H9 (cell line): ENCODE measurements at regions not wholly inside any gene's neighbourhood (a gene's known extent, or its start where the extent isn't known, plus 50 kb on each side); places are given as distances from the start of the nearest gene placed in this dataset.
"Not testable (repeated sequence)": the region's sequence is repeated elsewhere in the genome, so short reads cannot be mapped to it uniquely, and the experiment has no call there.

Source experiments
- DNase-seq: peaks from one replicate; pipeline ENCODE4 v3.0.0-alpha.2; 2017
- H2AFZ ChIP-seq: one replicate; pipeline ENCODE4 v1.6.1; 2013; ENCODE audit warnings: mild to moderate bottlenecking, low read length, control low read depth, moderate library complexity
- H2AK5ac ChIP-seq: 2 replicates; pipeline ENCODE4 v1.6.1; 2013; ENCODE audit warnings: low read length, control low read depth, mixed read lengths; ENCODE audit not compliant: insufficient read length
- H2BK120ac ChIP-seq: one replicate; pipeline ENCODE4 v1.6.1; 2013; ENCODE audit warnings: low read depth, mild to moderate bottlenecking, low read length, control low read depth, inconsistent platforms; ENCODE audit not compliant: poor library complexity, severe bottlenecking
- H2BK12ac ChIP-seq: 2 replicates; pipeline ENCODE4 v1.6.1; 2013; ENCODE audit warnings: low read length, control low read depth, mixed read lengths, low read depth; ENCODE audit not compliant: insufficient read length
- H2BK15ac ChIP-seq: 2 replicates; pipeline ENCODE4 v1.6.1; 2013; ENCODE audit warnings: low read depth, low read length, control low read depth
- H2BK20ac ChIP-seq: one replicate; pipeline ENCODE4 v1.6.1; 2013; ENCODE audit warnings: low read depth, mild to moderate bottlenecking, low read length, control low read depth, inconsistent platforms; ENCODE audit not compliant: poor library complexity, severe bottlenecking
- H2BK5ac ChIP-seq: 2 replicates; pipeline ENCODE4 v1.6.1; 2013; ENCODE audit warnings: low read length, control low read depth, mixed read lengths; ENCODE audit not compliant: insufficient read length
- H3K14ac ChIP-seq: 2 replicates; pipeline ENCODE4 v1.6.1; 2013; ENCODE audit warnings: low read length, control low read depth; ENCODE audit not compliant: insufficient read depth
- H3K18ac ChIP-seq: 2 replicates; pipeline ENCODE4 v1.6.1; 2013; ENCODE audit warnings: low read depth, mild to moderate bottlenecking, mixed read lengths, low read length, control low read depth; ENCODE audit not compliant: insufficient read length
- H3K23ac ChIP-seq: 2 replicates; pipeline ENCODE4 v1.6.1; 2013; ENCODE audit warnings: low read length, control low read depth, mixed read lengths, low read depth; ENCODE audit not compliant: insufficient read length
- H3K23me2 ChIP-seq: 2 replicates; pipeline ENCODE4 v1.6.1; 2013; ENCODE audit warnings: low read depth, mild to moderate bottlenecking, mixed read lengths, low read length, control low read depth; ENCODE audit not compliant: insufficient read length, poor library complexity, severe bottlenecking
- H3K27ac ChIP-seq: 2 replicates; pipeline ENCODE4 v1.5.1; 2013; ENCODE audit warnings: low read length, control low read depth, mixed read lengths, low read depth; ENCODE audit not compliant: insufficient read length
- H3K27me3 ChIP-seq: 2 replicates; pipeline ENCODE4 v1.6.1; 2013; ENCODE audit warnings: low read length, control low read depth, inconsistent platforms; ENCODE audit not compliant: insufficient read depth
- H3K4ac ChIP-seq: 2 replicates; pipeline ENCODE4 v1.6.1; 2013; ENCODE audit warnings: low read depth, mild to moderate bottlenecking, control low read depth, inconsistent platforms, low read length, moderate library complexity
- H3K4me1 ChIP-seq: 2 replicates; pipeline ENCODE4 v1.6.1; 2013; ENCODE audit warnings: low read length, control low read depth, inconsistent platforms; ENCODE audit not compliant: insufficient read depth
- H3K4me2 ChIP-seq: 2 replicates; pipeline ENCODE4 v1.6.1; 2013; ENCODE audit warnings: low read length, control low read depth, mixed read lengths; ENCODE audit not compliant: insufficient read length, insufficient read depth
- H3K56ac ChIP-seq: 2 replicates; pipeline ENCODE4 v1.6.1; 2013; ENCODE audit warnings: low read depth, mild to moderate bottlenecking, mixed read lengths, low read length, control low read depth; ENCODE audit not compliant: insufficient read length
- H3K79me1 ChIP-seq: 2 replicates; pipeline ENCODE4 v1.6.1; 2013; ENCODE audit warnings: low read depth, mild to moderate bottlenecking, moderate library complexity, low read length, control low read depth, inconsistent platforms; ENCODE audit not compliant: insufficient read depth, poor library complexity, severe bottlenecking
- H3K79me2 ChIP-seq: 2 replicates; pipeline ENCODE4 v1.6.1; 2013; ENCODE audit warnings: low read length, control low read depth, inconsistent platforms; ENCODE audit not compliant: insufficient read depth
- H3K9ac ChIP-seq: 2 replicates; pipeline ENCODE4 v1.6.1; 2013; ENCODE audit warnings: low read length, control low read depth, mixed read lengths; ENCODE audit not compliant: insufficient read length; ENCODE audit errors: extremely low read depth
- H3K9me3 ChIP-seq: one replicate; pipeline ENCODE4 v1.6.1; 2013; ENCODE audit warnings: low read depth, low read length, inconsistent platforms; ENCODE audit not compliant: control insufficient read depth
- H3T11ph ChIP-seq: one replicate; pipeline ENCODE4 v1.6.1; 2013; ENCODE audit warnings: mild to moderate bottlenecking, low read length, control low read depth, inconsistent platforms
- H4K20me1 ChIP-seq: one replicate; pipeline ENCODE4 v1.6.1; 2013; ENCODE audit not compliant: control insufficient read depth, insufficient read length, insufficient read depth
- H4K5ac ChIP-seq: 2 replicates; pipeline ENCODE4 v1.6.1; 2013; ENCODE audit warnings: low read depth, mild to moderate bottlenecking, mixed read lengths, low read length, control low read depth; ENCODE audit not compliant: insufficient read length
- H4K8ac ChIP-seq: replicated peaks from 2 replicates; pipeline ENCODE4 v1.6.1; 2013; ENCODE audit warnings: low read length, control low read depth, mixed read lengths, low read depth; ENCODE audit not compliant: insufficient read length
- H4K91ac ChIP-seq: 2 replicates; pipeline ENCODE4 v1.6.1; 2013; ENCODE audit warnings: low read depth, mild to moderate bottlenecking, moderate library complexity, mixed read lengths, low read length, control low read depth; ENCODE audit not compliant: insufficient read length
- H3K27ac Mint-ChIP-seq, 3 experiments: 2 replicates in 2 of 3; 3 replicates in 1 of 3; pipeline ENCODE4 v1.8.0; 2020 to 2021; ENCODE audit warnings: mixed read lengths in 3 of 3, mild to moderate bottlenecking in 1 of 3, moderate library complexity in 1 of 3
- H3K27me3 Mint-ChIP-seq: 2 replicates; pipeline ENCODE4 v1.8.0; 2021; ENCODE audit warnings: low read depth, mild to moderate bottlenecking, moderate library complexity, mixed read lengths
- H3K36me3 Mint-ChIP-seq, 3 experiments: 2 replicates in 2 of 3; 3 replicates in 1 of 3; pipeline ENCODE4 v1.8.0; 2020 to 2021; ENCODE audit warnings: low read depth in 3 of 3, mixed read lengths in 3 of 3; ENCODE audit not compliant: insufficient read depth in 1 of 3
- H3K4me1 Mint-ChIP-seq, 2 experiments: 2 replicates each; pipeline ENCODE4 v1.8.0; 2020; ENCODE audit warnings: mixed read lengths in 2 of 2
- H3K4me3 Mint-ChIP-seq, 2 experiments: 2 replicates in 1 of 2; 3 replicates in 1 of 2; pipeline ENCODE4 v1.8.0; 2020 to 2021; ENCODE audit warnings: mild to moderate bottlenecking in 2 of 2, mixed read lengths in 2 of 2, moderate library complexity in 1 of 2
- H3K9me3 Mint-ChIP-seq, 2 experiments: 2 replicates in 1 of 2; 3 replicates in 1 of 2; pipeline ENCODE4 v1.8.0; 2020; ENCODE audit warnings: mild to moderate bottlenecking in 2 of 2, mixed read lengths in 2 of 2, moderate library complexity in 1 of 2
- CTCF ChIP-seq: fragments of 200-600 bp; sonication (generic); conservative IDR thresholded peaks from 3 replicates; pipeline ENCODE4 v1.8.0; 2021; ENCODE audit warnings: antibody characterized with exemption, mild to moderate bottlenecking
- WGBS: extraction: QIAGEN DNeasy Blood & Tissue Kit; methylation state at CpG from one replicate; pipeline ENCODE4 v1.1.7; 2013; ENCODE audit warnings: missing lambda C conversion rate, low lambda C conversion rate, mixed read lengths; ENCODE audit not compliant: insufficient read length; ENCODE audit errors: extremely low coverage; 5-methylcytosine and 5-hydroxymethylcytosine counted together

GRCh38 chr1:212515329-212515760, 82.6 kb downstream of the NENF start:
- no peak overlapping the region for H4K8ac ChIP-seq
- no peaks in the 10 kb centered on the region for H3K79me2 ChIP-seq
- peaks cover 22% of the 10 kb centered on the region for H3K27me3 Mint-ChIP-seq
- WGBS = no CpG with 5 or more reads among the region's 12 CpGs
- H3K4me2 ChIP-seq = peak overlapping the region; percentile 9
- H3K9me3 Mint-ChIP-seq = no peaks in the 10 kb centered on the region; a peak in 1 of 5 replicates
- peak; percentile 43 for DNase-seq
- no peak overlapping the region for H3K14ac ChIP-seq
- H3K18ac ChIP-seq = no peak overlapping the region
- H3K56ac ChIP-seq = no peak overlapping the region
- no peak overlapping the region for H2BK12ac ChIP-seq
- H3K23me2 ChIP-seq = no peaks in the 10 kb centered on the region
- no peaks in the 10 kb centered on the region for H3K79me1 ChIP-seq
- peaks cover 16 to 24% of the 10 kb centered on the region in 2 experiments for H3K4me1 Mint-ChIP-seq
- peak overlapping the region in 1 of 3 experiments; percentile 10; a peak in 1 of 7 replicates for H3K27ac Mint-ChIP-seq
- no peak overlapping the region for H2BK120ac ChIP-seq
- no peaks in the 10 kb centered on the region for H4K20me1 ChIP-seq
- no peak overlapping the region for H2BK15ac ChIP-seq
- H3K4ac ChIP-seq = no peak overlapping the region
- no peaks in the 10 kb centered on the region for H3K36me3 Mint-ChIP-seq
- no peak overlapping the region for H3K27ac ChIP-seq
- no peak overlapping the region for H3K9ac ChIP-seq
- no peak overlapping the region for H3K4me3 Mint-ChIP-seq
- H3K27me3 ChIP-seq = no peaks in the 10 kb centered on the region; the same call in 1 of the 2 replicates
- no peak overlapping the region for H4K5ac ChIP-seq
- no peak overlapping the region for H3K23ac ChIP-seq
- H2BK20ac ChIP-seq = no peak overlapping the region
- no peak overlapping the region for H2AK5ac ChIP-seq
- H2BK5ac ChIP-seq = no peak overlapping the region
- no peak for TF ChIP-seq CTCF
- H3K9me3 ChIP-seq = no peaks in the 10 kb centered on the region
- H3T11ph ChIP-seq = no peak overlapping the region
- H4K91ac ChIP-seq = no peak overlapping the region
- 0 out of 2 replicates have a peak, but pooled peaks cover 3% of the 10 kb centered on the region for H3K4me1 ChIP-seq
- no peak overlapping the region for H2AFZ ChIP-seq

GRCh38 chr1:212516012-212516411, 83.3 kb downstream of the NENF start:
- not testable (repeated sequence) for H2BK12ac ChIP-seq, H3K18ac ChIP-seq, H3K79me1 ChIP-seq, H3K36me3 Mint-ChIP-seq, H3T11ph ChIP-seq, H4K91ac ChIP-seq, H3K27me3 ChIP-seq, H3K23ac ChIP-seq, H2BK120ac ChIP-seq, H3K9me3 Mint-ChIP-seq, H3K4me2 ChIP-seq, H3K27ac Mint-ChIP-seq, H2BK5ac ChIP-seq, H3K4me3 Mint-ChIP-seq, H3K14ac ChIP-seq, DNase-seq, H3K23me2 ChIP-seq, H3K56ac ChIP-seq, H3K9ac ChIP-seq, H2BK20ac ChIP-seq, H3K27ac ChIP-seq, H3K79me2 ChIP-seq, H2AK5ac ChIP-seq, H2BK15ac ChIP-seq, H3K4ac ChIP-seq, H4K5ac ChIP-seq, H4K8ac ChIP-seq, H3K9me3 ChIP-seq, H2AFZ ChIP-seq, H4K20me1 ChIP-seq, H3K4me1 ChIP-seq
- H3K27me3 Mint-ChIP-seq = peaks cover 22% of the 10 kb centered on the region
- no CpG with 5 or more reads among the region's 4 CpGs for WGBS
- peaks cover 16 to 24% of the 10 kb centered on the region in 2 experiments for H3K4me1 Mint-ChIP-seq
